ENCODE measurements at regions not wholly inside any gene's neighbourhood (a gene's known extent, or its start where the extent isn't known, plus 50 kb on each side); places are given as distances from the start of the nearest gene placed in this dataset.

- intact Hi-C loops (cut with DNase I) = no loop called here
- no peaks in the 10 kb centered on the region for H3K27me3 ChIP-seq
- no peak overlapping the region for H3K4me3 ChIP-seq (replicated peaks in 1 of 3)
- no peak for TF ChIP-seq POLR2A (IDR thresholded peaks at IDR 0.05)
- no peaks in the 10 kb centered on the region for H3K4me1 ChIP-seq
- no peaks in the 10 kb centered on the region for H3K36me3 ChIP-seq
- no peaks in the 10 kb centered on the region for H3K9me3 ChIP-seq
- DNase-seq = no peak
- WGBS, 2 donors = 78 to 83% methylated on average over 3 of the region's 3 CpGs
- H3K27ac ChIP-seq = no peak overlapping the region
These were observed 218.4 kb downstream of the KTN1 start for GRCh38 chr14:55798406-55798805.

DNA sequence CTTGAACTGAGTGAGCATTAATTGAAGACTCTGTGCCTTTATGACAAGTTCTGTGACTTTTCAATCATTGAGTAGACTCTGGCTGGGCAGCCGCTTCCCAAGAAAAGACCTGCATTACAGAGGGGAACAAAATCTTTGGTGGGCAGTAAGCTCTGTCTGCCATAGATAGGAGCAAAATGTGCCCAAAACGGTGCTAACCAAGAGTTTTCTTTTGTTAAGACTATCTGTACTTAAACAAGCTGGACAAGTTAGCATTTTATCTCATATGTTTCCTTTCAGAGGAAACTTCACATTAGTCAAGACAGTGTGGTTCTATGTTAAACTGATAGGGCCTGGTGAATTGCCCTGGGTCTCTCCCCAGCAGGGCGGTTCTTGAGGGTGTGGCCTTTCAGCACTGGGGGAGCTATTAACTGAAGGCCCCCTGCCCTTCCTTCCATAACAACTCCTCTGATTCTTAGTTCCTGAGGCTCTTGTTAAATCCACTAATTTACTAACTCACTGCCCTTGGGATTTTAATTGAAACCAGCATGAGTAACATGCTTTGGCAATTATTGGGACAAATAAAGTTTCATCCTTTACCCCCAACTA lies 219.6 kb downstream of the KTN1 start:
- Histone ChIP-seq H3K27ac (no peak overlapping the region), H3K36me3 (no peaks in the 10 kb centered on the region)
- TF ChIP-seq POLR2A (IDR thresholded peaks at IDR 0.05) = no peak
- no peak for TF ChIP-seq CTCF (IDR thresholded peaks at IDR 0.05)

DNA sequence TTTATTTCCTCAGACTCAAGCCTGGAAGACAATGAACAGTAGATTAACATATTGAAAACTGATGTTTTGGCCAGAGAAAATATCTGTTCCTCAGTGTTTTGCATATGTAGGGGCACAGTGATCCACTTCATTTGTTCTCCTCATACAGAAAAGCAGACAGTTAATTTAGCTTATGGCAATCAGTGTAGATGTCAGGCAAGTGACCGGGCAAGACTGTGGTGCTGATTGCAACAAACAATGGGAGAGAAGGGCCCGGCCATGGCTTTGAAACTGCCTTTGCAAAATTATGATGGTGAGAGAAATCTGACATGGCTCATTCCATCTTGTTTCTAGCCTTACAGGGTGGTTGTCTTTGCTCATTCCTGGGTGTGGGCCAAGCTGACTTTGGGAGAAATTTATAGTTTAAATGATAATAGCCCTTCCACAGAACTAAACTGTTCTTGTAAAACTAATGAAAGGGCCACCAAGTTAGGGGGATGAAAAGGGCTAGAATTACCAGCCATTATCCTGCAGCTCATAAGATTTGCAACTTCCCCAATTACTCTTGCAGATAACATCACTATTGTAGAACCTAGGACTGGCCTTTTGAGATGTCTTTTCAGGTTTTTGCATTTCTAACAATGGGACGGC lies 220.3 kb downstream of the KTN1 start:
- DNase-seq = no peak
- WGBS, 2 donors = 86 to 97% methylated on average over 3 of the region's 3 CpGs
- TF ChIP-seq POLR2A (IDR thresholded peaks at IDR 0.05) (no peak), CTCF (IDR thresholded peaks at IDR 0.05) (no peak)
- Histone ChIP-seq H3K27me3 (no peaks in the 10 kb centered on the region), H3K4me3 (replicated peaks in 1 of 3) (no peak overlapping the region), H3K36me3 (no peaks in the 10 kb centered on the region), H3K9me3 (no peaks in the 10 kb centered on the region), H3K27ac (no peak overlapping the region), H3K4me1 (no peaks in the 10 kb centered on the region)
- intact Hi-C loops (cut with DNase I) = no loop called here

More for the DNA sequence above, 219.6 kb downstream of the KTN1 start:
- Histone ChIP-seq H3K9me3 (no peaks in the 10 kb centered on the region), H3K4me3 (replicated peaks in 1 of 3) (no peak overlapping the region), H3K27me3 (no peaks in the 10 kb centered on the region), H3K4me1 (no peaks in the 10 kb centered on the region)
- WGBS, 2 donors = 83 to 85% methylated on average over 3 of the region's 3 CpGs
- intact Hi-C loops (cut with DNase I) = no loop called here
- no peak for DNase-seq

GRCh38 chr14:55801121-55801520 lies 221.1 kb downstream of the KTN1 start:
- 0% methylated on average over 1 of the region's 1 CpG for WGBS, 2 donors

DNA sequence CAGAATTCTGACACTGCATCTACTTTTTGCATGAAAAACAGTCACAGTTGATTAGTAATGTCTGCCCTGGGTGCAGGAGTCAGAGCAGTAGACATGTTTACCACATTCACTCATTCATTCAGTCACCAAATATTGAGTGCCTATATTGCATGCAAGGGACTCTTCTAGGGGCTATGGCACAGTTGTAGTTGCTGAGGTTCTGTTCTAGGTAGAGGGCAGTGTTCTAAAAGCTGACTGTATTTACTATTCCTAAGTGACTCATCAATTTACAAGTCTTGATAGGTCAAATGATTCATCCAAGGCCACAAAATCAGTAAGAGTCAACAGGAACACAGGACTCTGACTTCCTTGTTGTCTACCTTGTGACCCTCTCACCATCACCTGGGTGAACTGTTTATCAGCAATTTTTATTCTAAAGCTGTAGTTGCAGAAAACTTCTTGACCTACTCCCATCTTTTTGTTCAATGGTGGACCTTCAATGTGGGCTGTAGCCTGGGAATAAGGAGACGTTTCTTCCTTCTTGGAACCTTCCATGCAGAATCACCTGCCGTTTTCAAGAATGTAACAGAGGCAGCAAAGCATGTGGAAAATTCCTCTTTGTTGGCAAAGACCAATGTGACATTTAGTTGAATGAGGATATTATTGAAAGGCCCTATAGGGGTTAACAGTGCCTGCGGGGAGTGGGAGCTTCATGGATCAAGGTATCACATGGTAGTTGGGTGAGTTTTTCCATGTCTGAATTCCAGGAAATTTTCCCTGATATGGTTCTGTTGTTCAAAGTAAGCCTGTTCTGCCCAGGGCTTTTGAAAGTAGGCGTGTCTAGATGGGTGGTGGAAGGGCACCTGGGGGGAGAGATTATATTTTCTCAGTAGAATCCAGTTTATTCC lies 223.2 kb downstream of the KTN1 start:
- DNase-seq = no peak
- no peak overlapping the region for H3K27ac ChIP-seq
- H3K9me3 ChIP-seq = no peaks in the 10 kb centered on the region
- intact Hi-C loops (cut with DNase I) = no loop called here
- H3K36me3 ChIP-seq = no peaks in the 10 kb centered on the region
- H3K4me1 ChIP-seq = peaks cover 0 to 12% of the 10 kb centered on the region in 2 donors
- no peaks in the 10 kb centered on the region for H3K27me3 ChIP-seq
- TF ChIP-seq POLR2A (IDR thresholded peaks at IDR 0.05) (no peak), CTCF (IDR thresholded peaks at IDR 0.05) (no peak)
- no peak overlapping the region for H3K4me3 ChIP-seq (replicated peaks in 1 of 3)
- WGBS, 2 donors = 81 to 84% methylated on average over 4 of the region's 4 CpGs

More at GRCh38 chr14:55801121-55801520, 221.1 kb downstream of the KTN1 start:
- no peak for DNase-seq
- H3K4me3 ChIP-seq (replicated peaks in 1 of 3) = no peak overlapping the region
- intact Hi-C loops (cut with DNase I) = no loop called here
- no peaks in the 10 kb centered on the region for H3K36me3 ChIP-seq
- TF ChIP-seq CTCF (IDR thresholded peaks at IDR 0.05) = no peak
- no peak for TF ChIP-seq POLR2A (IDR thresholded peaks at IDR 0.05)
- no peaks in the 10 kb centered on the region for H3K9me3 ChIP-seq
- no peaks in the 10 kb centered on the region for H3K27me3 ChIP-seq
- H3K4me1 ChIP-seq = no peaks in the 10 kb centered on the region
- H3K27ac ChIP-seq = no peak overlapping the region

Data from thyroid gland (tissue), 4 donors.